GM12891 (cell line): ENCODE measurements at regions not wholly inside any gene's neighbourhood (a gene's known extent, or its start where the extent isn't known, plus 50 kb on each side); places are given as distances from the start of the nearest gene placed in this dataset.

ENCODE experiments used
- POLR2A ChIP-seq: IDR thresholded peaks from 2 replicates; pipeline ENCODE4 v1.6.1; 2011; ENCODE audit warnings: low read depth, low read length, control low read depth
- POLR2AphosphoS5 ChIP-seq: IDR thresholded peaks from 2 replicates; pipeline ENCODE4 v1.6.1; 2011; ENCODE audit warnings: low read depth, low read length, control low read depth
- POU2F2 ChIP-seq: IDR thresholded peaks from 2 replicates; pipeline ENCODE4 v1.6.1; 2011; ENCODE audit warnings: low read depth, mild to moderate bottlenecking, control low read depth, low read length, moderate library complexity
- SPI1 ChIP-seq: IDR thresholded peaks from 2 replicates; pipeline ENCODE4 v1.6.1; 2011; ENCODE audit warnings: low read depth, low read length, control low read depth
- TAF1 ChIP-seq: IDR thresholded peaks from 2 replicates; pipeline ENCODE4 v1.6.1; 2011; ENCODE audit warnings: low read depth, low read length, control low read depth

DNA sequence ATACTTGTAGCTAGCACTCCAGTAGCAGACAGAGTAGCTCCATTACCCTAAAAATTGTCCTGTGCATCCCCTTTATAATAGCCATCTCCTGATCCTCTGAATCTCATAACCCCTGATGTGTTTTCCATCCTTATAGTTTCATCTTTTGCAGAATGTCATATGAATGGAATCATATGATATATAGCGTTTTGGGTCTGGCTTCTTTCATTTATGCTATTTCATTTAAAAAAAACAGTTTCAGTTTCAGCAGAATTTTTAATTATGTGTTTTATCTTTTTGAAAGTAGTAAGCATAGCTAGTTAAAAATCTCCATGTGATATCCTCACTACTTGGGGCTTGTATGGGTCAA lies 132.7 kb downstream of the KLF13 start:
- TF ChIP-seq POLR2A (no peak), POLR2AphosphoS5 (no peak), TAF1 (no peak), POU2F2 (no peak), SPI1 (no peak)
